Activated gamma-delta T cell (primary cell): ENCODE measurements at regions not wholly inside any gene's neighbourhood (a gene's known extent, or its start where the extent isn't known, plus 50 kb on each side); places are given as distances from the start of the nearest gene placed in this dataset.
"Not testable (repeated sequence)": the region's sequence is repeated elsewhere in the genome, so short reads cannot be mapped to it uniquely, and the experiment has no call there.

Experiments
- DNase-seq: peaks from one replicate; lab custom pipeline; 2025; lab: John Stamatoyannopoulos, UW

DNA sequence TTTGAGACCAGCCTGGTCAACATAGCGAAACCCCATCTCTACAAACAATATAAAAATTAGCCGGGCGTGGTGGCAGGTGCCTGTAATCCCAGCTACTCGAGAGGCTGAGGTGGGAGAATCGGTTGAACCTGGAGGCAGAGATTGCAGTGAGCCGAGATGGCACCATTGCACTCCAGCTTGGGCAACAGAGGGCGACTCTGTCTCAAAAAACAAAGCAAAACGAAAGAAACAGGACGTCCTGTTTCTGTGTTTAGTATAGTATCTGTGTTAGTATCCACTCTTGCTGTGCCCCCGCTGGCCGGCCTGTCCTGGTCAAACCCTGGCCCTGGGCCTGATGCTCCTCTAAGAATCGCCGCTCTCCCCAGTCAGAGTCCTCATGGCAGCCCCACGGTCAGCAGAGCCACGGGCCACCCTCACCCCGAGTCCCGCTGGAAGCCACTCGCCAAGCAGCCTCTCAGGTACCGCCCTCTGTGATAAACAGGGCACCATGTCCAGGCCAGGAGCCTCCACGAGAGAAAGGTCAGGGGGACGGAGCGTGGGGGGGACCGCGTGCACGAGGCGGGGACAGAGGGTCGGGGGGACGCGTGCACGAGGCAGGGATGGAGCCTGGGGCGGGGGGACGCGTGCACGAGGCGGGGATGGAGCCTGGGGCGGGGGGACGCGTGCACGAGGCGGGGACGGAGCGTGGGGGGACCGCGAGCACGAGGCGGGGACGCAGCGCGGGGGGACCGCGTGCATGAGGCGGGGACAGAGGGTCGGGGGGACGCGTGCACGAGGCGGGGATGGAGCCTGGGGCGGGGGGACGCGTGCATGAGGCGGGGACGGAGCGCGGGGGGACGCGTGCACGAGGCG is 384.5 kb downstream of the SMOC2 start:
- DNase-seq: no peak

DNA sequence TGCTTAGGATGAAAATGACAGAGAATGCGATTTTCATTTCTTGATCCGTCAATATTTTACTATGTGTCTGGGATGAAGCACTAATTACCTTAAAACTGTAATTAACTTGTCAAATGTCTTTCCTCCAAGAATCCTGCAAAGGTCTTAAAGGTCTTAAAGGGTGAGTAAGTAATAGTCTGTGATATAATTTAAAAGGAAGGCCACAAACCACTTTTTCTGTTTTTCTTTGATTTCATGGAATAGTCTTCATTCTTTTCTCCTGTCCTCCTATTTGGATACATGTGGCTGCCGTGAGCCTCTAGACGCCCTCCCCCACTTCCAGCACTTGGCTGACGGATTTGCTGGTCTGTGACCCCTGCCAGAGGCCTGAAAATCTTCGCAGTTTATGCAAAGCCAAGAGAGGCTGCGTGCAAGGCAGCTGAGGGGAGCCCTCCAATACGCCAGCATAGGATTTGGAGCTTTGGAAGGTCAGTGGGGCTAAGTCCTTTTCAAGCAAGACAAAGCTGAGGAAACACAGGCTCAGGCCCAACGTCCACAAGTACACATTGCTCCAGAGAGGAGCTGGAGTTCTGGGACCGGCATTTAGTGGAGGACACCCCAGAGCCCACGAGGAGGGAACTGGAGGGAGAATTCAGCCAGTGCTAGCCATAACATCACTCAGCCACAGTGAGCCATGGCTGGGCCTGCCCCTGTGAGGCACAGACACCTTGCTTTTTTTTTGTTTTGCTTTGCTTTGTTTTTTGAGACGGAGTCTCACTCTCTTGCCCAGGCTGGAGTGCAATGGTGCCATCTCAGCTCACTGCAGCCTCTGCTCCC is 382.6 kb downstream of the SMOC2 start:
- DNase-seq: no peak

DNA sequence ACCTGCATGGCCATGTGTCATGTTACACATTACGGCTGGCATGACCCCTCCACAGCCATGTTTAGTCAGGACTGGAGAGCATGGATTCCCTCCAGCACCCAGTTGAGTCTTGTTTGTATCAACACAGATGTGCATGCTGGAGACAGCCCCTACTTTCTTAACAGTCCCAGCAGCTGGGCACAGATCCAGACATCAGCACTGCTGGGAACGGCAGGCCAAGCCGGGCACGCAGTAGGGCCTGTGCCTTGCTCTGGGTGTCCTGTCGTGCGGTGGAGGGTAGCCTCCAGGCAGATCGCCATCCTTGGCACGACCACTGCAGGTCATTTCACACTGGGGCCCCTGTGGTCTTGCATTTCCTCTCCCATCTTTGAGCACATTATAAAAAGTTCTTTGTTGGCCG is 381.4 kb downstream of the SMOC2 start:
- no peak for DNase-seq

DNA sequence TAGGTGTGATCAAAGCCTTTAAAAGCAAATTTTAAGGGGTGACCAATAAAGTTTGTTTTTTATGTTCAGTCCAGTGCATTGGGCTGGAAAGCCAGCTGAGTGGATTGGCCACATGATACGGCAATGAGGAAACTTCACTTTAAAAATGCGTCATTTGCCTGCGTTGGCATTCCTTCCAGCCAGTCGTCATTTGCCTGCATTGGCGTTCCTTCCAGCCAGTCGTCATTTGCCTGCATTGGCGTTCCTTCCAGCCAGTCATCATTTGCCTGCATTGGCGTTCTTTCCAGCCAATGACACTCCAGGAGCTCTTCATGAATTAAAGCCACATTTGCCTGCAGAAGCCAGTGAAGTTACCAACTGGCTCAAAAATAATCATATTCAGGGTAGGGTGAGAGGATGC is 378.6 kb downstream of the SMOC2 start:
- no peak for DNase-seq

DNA sequence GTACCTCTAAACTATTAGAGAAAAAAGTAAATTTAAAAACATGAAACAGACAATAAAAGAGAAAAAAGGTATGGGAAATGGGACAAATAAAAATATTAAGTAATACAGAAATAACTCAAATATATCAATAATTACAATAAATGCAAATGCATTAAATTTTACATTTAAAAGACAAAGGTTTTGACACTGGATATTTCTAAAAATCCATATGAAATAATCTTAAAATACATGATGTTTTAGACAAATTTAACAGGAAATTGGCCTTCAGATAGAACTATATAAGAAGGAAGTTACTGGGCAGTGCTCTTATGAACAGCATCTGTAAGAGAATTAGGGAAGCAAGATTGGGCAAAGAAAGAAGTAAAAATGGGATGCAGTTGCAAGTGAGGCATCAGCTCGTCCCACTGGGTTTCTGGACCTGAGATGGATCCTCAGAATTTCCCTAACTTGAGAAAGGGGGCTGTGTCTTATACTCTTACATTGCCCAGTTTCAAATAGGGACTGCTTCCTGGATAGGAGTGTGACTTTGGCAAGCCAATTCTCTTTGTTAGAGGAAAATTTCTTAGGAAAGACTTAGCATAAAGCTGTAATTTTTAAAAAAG is 376.7 kb downstream of the SMOC2 start:
- no peak for DNase-seq

DNA sequence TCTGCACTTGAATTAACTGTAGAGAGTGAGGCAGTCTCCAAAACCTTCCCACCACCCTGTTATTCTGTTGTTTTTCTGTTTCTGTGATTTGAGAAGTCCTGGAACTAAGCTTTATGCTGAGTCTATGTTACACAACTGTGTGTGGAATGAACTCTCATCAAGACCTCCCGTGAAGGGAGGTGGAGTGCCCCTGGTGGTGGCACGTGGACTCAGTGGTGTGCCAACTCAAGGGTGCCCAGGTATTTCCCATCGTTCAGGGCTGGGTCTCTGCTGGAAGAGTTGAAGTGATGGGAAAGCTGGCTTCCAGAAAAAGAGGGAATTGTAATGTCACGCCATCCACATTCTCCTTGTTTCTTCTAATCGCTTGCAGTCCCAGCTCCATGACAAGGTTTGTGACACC is 374.2 kb downstream of the SMOC2 start:
- no peak for DNase-seq

DNA sequence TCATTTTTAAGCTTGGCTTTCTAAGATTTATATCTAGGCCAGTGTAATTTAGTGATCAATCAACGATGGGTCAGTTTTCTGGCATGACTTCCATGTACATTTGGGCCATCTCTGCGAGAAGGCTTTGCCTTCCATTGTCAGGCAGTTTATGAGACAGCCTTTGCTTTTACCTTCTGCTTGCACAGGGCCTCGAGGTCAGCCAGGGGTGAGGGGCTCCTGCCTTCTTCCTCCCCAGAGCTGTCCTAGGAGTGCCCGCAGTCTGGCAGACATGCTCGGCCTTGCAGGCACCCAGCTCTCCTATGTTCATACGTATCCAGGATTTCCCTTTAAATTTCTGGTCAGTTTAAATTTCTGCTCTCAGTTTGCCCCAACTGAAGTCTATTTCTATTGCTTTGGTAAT is 367.2 kb downstream of the SMOC2 start:
- DNase-seq: no peak

DNA sequence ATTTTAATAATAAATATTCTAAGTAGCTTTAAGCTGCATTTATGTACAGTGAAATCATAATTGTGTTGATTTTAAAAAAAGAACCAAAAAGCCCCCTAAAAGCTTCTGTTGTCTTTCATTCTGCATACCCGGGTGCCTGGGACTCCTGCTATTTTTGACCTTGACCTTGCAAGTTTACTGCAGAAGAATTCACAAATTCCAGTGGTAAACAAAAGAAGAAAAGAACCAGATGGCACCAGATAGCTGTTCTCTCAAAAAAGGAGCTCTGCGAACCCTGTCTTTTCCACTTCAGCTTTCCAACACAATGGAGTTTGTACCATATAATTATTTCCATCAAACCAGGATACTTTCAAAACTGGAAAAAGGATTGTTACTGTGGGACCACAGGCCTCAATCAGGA is 363.3 kb downstream of the SMOC2 start:
- DNase-seq: no peak

DNA sequence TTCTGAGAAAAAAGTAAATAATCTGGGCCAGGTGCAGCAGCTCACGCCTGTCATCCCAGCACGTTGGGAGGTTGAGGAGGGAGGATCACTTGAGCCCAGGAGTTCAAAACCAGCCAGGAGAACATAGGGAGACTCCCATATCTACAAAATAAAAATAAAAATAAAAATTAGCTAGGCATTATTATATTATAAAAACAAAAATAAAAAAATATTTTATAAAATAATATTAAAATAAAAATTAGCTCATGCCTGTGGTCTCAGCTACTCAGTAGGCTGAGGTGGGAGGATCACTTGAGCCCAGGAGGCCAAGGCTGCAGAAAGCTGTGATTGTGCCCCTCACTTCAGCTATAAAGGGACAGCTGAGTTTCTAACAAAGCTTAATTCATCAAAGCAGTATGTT is 362.9 kb downstream of the SMOC2 start:
- no peak for DNase-seq

DNA sequence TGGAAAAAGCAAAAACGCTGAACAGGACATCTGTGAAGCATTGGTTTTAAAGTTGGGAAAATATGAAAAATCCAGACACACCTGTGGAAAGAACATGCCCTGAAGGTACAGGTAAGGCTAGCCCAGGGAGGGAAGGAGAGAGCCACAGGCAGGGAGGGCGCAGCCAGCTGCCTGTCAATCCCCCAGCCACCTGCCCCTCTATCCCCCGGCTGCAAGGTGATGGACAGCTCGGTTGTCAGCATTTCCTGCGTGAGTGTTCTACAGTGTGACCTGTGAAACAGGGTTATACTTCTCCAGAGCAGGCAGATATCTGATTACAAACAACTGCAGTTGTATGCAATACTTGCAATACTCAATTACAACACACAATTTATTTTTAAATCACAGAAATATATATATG is 358.1 kb downstream of the SMOC2 start:
- no peak for DNase-seq

DNA sequence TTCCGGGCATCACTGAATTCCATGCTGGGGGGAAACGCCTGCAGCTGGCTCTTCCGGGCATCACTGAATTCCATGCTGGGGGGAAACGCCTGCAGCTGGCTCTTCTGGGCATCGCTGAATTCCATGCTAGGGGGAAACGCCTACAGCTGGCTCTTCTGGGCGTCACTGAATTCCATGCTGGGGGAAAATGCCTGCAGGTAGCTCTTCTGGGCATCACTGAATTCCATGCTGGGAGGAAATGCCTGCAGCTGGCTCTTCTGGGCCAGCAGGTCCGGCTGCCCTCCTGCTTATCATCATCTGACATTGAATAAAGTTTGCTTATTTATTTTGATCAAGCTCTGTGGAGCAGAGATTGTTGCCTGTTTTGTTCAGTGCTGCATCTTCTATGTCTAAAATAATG is 355.1 kb downstream of the SMOC2 start:
- DNase-seq: no peak

DNA sequence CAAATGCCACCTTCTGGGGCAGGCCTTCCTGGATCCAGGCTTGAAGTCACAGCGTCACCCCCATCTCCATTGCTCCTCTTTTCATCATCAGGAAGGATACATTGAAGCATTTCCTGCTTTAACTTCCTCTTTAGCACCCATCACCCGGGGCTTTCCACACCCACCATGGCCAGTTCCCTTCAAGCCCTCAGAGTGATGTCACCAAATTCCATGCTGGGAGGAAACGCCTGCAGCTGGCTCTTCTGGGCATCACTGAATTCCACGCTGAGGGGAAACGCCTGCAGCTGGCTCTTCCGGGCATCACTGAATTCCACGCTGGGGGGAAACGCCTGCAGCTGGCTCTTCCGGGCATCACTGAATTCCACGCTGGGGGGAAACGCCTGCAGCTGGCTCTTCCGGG is 354.6 kb downstream of the SMOC2 start:
- not testable (repeated sequence) for DNase-seq

DNA sequence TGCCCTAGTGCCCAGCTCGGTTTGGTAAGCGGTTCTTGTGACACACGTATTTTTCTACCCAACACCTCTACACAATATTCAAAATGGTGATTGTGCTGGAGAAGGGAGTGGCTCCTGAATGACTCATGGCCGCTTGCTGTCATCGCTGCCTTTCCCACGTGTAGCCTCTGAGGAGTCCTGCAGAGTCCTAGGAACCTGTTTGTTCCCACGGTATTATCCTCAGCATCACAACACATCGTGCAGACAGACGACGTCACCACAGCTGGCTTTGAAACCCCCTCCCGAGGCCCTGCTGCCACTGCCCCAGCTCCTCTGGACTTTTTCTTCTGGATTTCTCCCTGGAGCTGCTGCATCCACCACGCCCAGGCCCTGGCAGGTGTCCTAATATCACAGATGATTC is 353.5 kb downstream of the SMOC2 start:
- DNase-seq: no peak

DNA sequence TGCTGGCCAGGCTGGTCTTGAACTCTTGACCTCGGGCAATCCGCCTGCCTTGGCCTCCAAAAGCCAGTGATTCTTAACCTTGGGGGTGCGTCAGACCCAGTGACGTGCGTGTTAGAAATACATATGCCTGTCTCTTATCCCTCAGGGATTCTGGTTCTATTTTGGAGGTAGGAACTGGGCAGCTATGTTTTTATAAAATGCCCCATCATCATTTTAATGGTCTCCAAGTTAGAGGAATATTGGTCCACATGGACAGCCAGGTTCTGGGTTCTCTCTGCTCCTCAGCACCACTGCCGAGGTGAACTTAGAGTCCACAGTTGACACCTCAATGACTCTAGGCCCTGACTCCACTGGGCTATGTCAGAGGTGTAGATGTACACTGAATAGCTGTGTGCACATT is 352.7 kb downstream of the SMOC2 start:
- no peak for DNase-seq

DNA sequence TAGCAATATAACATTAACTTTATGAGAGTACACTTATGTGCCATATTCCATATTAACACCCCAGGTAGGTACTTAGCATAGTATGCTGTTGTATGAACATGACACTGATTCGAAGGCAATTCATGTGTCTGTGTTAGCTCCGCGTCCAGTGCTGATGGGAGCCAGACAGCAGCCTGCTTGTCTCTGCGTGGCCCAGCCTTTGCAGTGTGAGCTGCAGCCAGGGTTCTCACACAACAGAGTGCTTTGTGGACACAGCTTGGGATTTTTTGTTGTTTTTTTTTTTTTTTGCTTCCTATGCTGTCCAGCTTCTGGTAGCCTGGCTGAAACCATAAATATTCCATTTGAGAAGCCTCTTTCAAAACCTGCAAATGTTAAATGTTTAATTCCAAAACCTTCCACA is 350.9 kb downstream of the SMOC2 start:
- DNase-seq: no peak

DNA sequence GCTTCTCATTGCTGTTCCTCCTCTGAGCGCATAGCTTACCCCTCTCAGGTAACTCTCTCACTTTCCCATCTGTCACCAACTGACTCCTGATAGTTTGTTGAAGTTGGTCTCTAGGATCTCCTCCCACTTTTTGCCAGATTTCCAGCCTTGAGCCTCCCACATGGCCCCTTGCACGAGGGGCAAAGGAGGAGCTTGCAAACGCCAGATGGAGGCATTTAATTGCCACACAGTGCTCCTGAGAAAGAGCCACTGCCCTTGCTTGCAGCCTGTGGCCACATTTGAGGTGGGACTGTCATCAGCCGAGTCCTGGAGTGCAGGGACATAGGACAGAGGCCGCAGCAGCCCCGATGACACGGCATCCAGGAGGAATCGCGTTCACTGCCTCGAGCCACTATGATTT is 348.7 kb downstream of the SMOC2 start:
- DNase-seq: no peak

DNA sequence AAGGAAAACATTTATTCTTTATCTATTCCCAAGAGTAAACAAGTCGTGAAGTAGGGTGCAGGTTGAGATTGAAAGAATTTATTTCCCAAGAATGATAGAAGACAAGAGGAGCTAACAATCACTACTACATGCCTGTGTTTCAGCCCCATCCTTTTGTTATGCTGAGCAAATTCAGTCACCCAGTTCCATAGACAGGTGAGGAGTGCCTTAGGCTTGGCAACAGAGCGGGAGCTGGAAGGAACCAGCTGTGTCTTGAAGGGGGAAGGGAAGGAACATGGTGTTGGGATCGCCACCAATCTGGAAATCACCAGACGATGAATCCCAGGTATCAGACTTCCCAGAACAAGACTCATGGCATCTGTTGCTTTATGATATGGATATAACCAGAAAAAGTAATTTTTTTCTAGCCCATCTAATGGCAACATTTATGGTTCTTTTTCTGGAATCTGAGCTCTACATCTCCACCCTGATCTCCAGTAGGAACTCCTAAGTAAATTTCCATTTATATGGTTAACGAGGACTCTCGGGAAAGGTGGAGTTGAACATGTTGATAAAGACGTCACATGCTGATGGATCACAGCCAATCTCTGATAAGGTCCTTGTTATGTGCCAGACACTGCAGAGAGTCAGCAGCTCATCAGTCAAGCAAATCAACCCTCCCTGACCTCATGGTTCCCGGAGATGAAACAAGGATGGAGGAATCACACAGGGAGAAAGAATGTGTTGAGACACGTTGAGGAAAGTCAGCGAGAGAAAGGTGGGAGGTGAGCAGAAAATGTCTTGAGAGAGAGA is 344.9 kb downstream of the SMOC2 start:
- no peak for DNase-seq

DNA sequence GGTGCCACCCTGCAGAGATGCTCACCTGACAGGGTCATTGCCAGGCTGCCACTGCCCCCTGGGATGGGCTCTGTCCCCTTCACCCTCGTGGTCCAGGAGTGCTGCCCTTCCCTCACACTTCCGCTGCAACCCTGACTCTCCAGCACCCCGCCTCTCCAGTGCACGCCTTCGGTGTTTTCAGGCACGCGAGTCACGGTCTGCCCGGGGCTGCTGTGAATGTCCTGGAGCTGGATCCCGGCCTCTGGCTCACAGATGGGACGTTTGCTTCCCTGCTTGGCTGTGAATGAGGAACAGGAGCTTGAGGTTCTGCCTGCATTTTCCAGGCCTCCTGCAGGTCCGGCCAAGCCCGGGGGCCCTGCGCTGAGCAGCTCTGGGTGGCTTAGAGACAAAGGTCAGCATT is 343.4 kb downstream of the SMOC2 start:
- no peak for DNase-seq

DNA sequence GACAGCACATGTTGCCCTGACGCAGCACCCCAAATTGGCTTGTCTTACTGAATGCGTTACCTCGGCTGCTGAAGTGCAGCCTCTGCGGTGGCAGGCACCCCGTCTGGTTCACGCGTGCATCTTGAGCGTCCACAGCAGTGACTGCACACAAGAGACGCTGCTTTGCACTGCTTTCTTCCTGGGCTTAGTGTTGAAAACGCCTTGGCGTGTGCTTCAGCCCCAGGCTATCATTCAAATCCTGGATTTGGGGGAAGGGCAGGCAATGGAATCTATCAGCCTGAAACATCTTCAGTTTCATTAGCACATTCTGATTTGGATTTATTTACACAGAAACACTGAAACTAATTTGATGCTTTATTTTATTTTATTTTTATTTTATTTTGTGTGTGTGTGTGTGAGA is 342.7 kb downstream of the SMOC2 start:
- DNase-seq: no peak

DNA sequence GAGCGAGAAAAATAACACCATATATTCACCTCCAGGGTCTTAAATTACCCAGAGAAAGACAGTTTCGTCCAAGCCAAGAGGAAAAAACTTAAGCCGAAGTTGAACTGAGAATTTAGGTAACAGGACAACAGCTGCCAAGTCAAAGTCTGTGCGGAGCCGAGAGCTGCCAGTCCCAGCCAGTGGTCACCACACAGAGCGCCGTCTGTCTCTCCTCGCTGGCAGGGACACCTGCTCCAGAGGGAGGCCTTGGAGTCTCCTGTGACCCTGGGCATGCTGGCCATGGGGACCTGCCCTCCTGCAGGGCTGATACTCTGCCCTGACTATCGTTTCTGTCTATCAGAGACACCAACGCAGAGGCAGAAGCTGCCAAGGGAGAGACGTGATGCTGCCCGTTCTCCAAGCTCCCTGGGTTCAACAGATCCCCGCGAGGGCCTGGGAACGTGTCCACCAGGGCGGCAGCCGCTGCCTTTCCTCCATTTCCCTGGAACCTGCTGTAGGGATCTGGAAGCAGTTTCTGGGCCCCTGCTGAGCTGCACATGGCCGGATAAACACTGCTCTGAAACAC is 341.3 kb downstream of the SMOC2 start:
- DNase-seq: no peak

DNA sequence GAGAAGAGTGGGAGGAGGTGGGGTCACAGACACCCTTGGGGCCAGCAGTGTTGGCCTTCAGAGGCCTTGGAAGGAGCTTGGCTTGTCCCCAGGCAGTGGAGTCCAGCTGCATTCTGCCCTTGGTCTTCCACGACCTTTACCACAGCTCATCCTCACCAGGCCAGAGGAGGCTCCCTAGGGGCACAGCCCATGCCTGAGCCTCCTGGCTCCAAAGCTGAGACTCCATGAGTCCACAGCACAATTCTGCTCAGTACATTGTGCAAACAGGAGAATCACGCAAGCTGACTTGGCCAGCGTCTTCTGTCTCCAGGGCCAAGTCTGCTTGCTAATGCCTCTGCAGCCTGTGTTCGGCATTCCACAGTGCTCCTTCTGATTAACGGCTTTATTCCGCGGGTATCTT is 337.2 kb downstream of the SMOC2 start:
- no peak for DNase-seq

DNA sequence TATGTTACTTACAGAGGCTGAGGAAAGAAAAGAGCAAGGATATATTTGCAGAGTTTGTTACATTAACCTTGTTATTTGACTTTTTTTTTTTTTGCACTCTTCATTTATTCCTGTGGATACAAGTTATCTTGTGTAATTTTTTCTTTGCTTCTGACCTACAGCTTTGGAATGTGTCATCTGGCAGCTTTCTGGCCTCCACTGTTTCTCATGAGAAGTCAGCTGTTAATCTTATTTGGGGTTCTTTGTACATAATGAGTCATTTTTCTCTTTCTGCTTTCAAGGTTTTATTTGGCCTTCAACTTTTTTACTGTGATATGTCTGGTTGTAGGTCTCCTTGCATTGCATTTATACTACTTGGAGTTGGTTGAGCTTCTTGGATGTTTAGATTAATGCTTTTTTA is 333.4 kb downstream of the SMOC2 start:
- no peak for DNase-seq
